CD4-positive, alpha-beta T cell (primary cell): ENCODE measurements at regions not wholly inside any gene's neighbourhood (a gene's known extent, or its start where the extent isn't known, plus 50 kb on each side); places are given as distances from the start of the nearest gene placed in this dataset.

Source experiments
- ATAC-seq: fragments of 200-7000 bp; cut with Tn5 transposase; one replicate; pipeline ENCODE4 v1.10.0; 2022; ENCODE audit warnings: mild to moderate bottlenecking; ENCODE audit not compliant: poor library complexity
- CTCF ChIA-PET: fragments of 350-600 bp; sonication (Branson Sonifier 250); formaldehyde crosslinking; loops from one replicate; lab custom pipeline; 2021; ENCODE audit warnings: antibody characterized with exemption, inconsistent platforms; lab: Charles Lee
- POLR2A ChIA-PET: fragments of 350-600 bp; sonication (Branson Sonifier 250); formaldehyde crosslinking; loops from one replicate; lab custom pipeline; 2021; ENCODE audit warnings: antibody characterized with exemption, inconsistent platforms; lab: Charles Lee
- DNase-seq, 14 experiments: peaks; one replicate each; pipeline ENCODE4 v3.0.0-alpha.2; 2013 to 2020; ENCODE audit warnings: mixed read lengths in 2 of 14
- H3K27ac ChIP-seq, 2 donors: one replicate each; pipeline versions ENCODE4 v1.5.1 to v1.7.0; 2013; ENCODE audit warnings: low read length in 2 of 2, low read depth in 1 of 2, mild to moderate bottlenecking in 1 of 2
- H3K27me3 ChIP-seq, 2 experiments: 1 replicate in 1 of 2; 2 replicates in 1 of 2; pipeline versions ENCODE4 v1.6.1 to v1.7.0; 2013; ENCODE audit warnings: low read length in 2 of 2, control low read depth in 1 of 2, mild to moderate bottlenecking in 1 of 2, moderate library complexity in 1 of 2; ENCODE audit not compliant: insufficient read depth in 2 of 2, control insufficient read depth in 1 of 2
- H3K36me3 ChIP-seq: one replicate; pipeline ENCODE4 v1.6.1; 2013; ENCODE audit warnings: low read length, control low read depth; ENCODE audit not compliant: insufficient read depth
- H3K4me1 ChIP-seq: one replicate; pipeline ENCODE4 v1.6.1; 2013; ENCODE audit warnings: low read length, control low read depth; ENCODE audit not compliant: insufficient read depth
- H3K4me3 ChIP-seq: one replicate; pipeline ENCODE4 v1.5.1; 2013; ENCODE audit warnings: mild to moderate bottlenecking, low read length, moderate library complexity
- H3K9me3 ChIP-seq, 2 experiments: 1 replicate in 1 of 2; 2 replicates in 1 of 2; pipeline versions ENCODE4 v1.6.1 to v1.7.0; 2013; ENCODE audit warnings: low read length in 2 of 2, mild to moderate bottlenecking in 2 of 2, control low read depth in 1 of 2, moderate library complexity in 1 of 2; ENCODE audit not compliant: control insufficient read depth in 1 of 2, insufficient read depth in 1 of 2
- H3K27ac Mint-ChIP-seq: one replicate; pipeline ENCODE4 v1.8.0; 2020; ENCODE audit warnings: mixed read lengths
- H3K27me3 Mint-ChIP-seq: one replicate; pipeline ENCODE4 v1.8.0; 2021; ENCODE audit warnings: mixed read lengths
- H3K36me3 Mint-ChIP-seq: one replicate; pipeline ENCODE4 v1.8.0; 2021; ENCODE audit warnings: low read depth, mixed read lengths
- H3K4me1 Mint-ChIP-seq: one replicate; pipeline ENCODE4 v1.8.0; 2021; ENCODE audit warnings: low read depth, mixed read lengths
- H3K4me3 Mint-ChIP-seq: one replicate; pipeline ENCODE4 v1.8.0; 2020; ENCODE audit warnings: mild to moderate bottlenecking, mixed read lengths
- H3K9me3 Mint-ChIP-seq: one replicate; pipeline ENCODE4 v1.8.0; 2020; ENCODE audit warnings: mixed read lengths
- intact Hi-C, 2 experiments: fragments of 100-400 bp; cut with DNase I in 1 of 2; cut with micrococcal nuclease in 1 of 2; formaldehyde crosslinking; loops; one replicate each; pipeline versions ENCODE4 v1.15.1 to v1.9.0; 2023 to 2025; cut with DNase I, micrococcal nuclease
- TF ChIP-seq, protein P1 (sequence below): fragments of 200-600 bp; IDR thresholded peaks from one replicate; pipeline ENCODE4 v1.8.0; 2022; ENCODE audit warnings: antibody characterized with exemption, mild to moderate bottlenecking

DNA sequence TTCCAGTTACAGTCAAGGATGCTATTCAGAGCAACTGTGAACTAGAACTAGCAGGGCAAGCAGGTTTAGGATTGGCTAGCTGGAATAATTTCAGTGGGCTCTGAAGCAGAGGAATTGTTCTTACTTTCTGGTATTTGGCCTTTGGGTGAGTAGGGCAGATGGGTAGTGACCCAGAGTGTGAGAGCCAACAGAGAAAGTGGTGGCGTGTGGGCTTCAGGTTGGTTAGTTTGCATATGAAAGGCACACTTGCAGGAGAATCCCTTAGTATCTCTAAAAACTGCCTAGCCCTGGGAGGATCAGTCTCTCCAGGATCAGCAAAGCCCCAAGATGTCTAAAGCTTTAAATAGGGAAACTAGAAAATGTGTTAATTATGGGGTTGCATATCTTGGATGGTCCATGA is 67.6 kb upstream of the LRRC8B start:
- intact Hi-C loops, result loop anchor here in 1 of 2 experiments (5.0 to 10.0 kb wide), 2 partner anchors 100 to 522 kb away; no protein-coding TSS in a partner anchor
- H3K27ac Mint-ChIP-seq, result no peak overlapping the region

DNA sequence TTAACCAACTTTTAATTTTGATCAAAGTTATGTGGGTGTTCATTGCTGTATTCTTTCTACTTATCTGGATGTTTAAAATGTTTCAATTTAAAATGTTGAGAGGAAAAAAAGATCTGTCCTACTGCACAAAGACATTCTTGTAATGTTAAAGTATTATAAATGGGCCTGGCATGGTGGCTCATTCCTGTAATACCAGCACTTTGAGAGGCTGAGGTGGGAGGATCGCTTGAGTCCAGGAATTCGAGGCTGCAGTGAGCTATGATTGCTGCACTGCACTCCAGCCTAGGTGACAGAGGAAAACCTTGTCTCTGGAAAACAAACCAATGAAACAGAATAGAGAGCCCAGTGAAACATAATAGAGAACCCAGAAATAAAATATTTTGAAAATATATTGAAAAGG is 65.5 kb upstream of the LRRC8B start:
- H3K27me3 Mint-ChIP-seq, result peaks cover 34% of the 10 kb centered on the region
- ChIA-PET CTCF (no interaction called here), POLR2A (interaction anchor here (1.1 kb wide), 1 partner anchor 373 kb away, joined by 3 read pairs; no protein-coding TSS in a partner anchor)
- no peak overlapping the region for H3K27ac ChIP-seq
- no peak overlapping the region for H3K27ac Mint-ChIP-seq
- H3K4me1 Mint-ChIP-seq, result peaks cover 10% of the 10 kb centered on the region
- intact Hi-C loops, result loop anchor here in 1 of 2 experiments (5.0 to 10.0 kb wide), 2 partner anchors 102 to 524 kb away; no protein-coding TSS in a partner anchor
- TF ChIP-seq, protein P1, sequence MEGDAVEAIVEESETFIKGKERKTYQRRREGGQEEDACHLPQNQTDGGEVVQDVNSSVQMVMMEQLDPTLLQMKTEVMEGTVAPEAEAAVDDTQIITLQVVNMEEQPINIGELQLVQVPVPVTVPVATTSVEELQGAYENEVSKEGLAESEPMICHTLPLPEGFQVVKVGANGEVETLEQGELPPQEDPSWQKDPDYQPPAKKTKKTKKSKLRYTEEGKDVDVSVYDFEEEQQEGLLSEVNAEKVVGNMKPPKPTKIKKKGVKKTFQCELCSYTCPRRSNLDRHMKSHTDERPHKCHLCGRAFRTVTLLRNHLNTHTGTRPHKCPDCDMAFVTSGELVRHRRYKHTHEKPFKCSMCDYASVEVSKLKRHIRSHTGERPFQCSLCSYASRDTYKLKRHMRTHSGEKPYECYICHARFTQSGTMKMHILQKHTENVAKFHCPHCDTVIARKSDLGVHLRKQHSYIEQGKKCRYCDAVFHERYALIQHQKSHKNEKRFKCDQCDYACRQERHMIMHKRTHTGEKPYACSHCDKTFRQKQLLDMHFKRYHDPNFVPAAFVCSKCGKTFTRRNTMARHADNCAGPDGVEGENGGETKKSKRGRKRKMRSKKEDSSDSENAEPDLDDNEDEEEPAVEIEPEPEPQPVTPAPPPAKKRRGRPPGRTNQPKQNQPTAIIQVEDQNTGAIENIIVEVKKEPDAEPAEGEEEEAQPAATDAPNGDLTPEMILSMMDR, result no peak
- no peaks in the 10 kb centered on the region for H3K9me3 ChIP-seq
- no peak overlapping the region for H3K4me3 Mint-ChIP-seq
- no peak overlapping the region for H3K4me3 ChIP-seq
- ATAC-seq, result no peak
- H3K9me3 Mint-ChIP-seq, result no peaks in the 10 kb centered on the region
- no peak for DNase-seq
- no peaks in the 10 kb centered on the region for H3K36me3 ChIP-seq
- peaks cover 3 to 14% of the 10 kb centered on the region in 2 experiments for H3K27me3 ChIP-seq
- H3K36me3 Mint-ChIP-seq, result no peaks in the 10 kb centered on the region
- H3K4me1 ChIP-seq, result peaks cover 3% of the 10 kb centered on the region

More for the DNA sequence above, 67.6 kb upstream of the LRRC8B start:
- Mint-ChIP-seq H3K4me3 (no peak overlapping the region), H3K9me3 (no peaks in the 10 kb centered on the region), H3K4me1 (no peaks in the 10 kb centered on the region), H3K27me3 (peaks cover 18% of the 10 kb centered on the region), H3K36me3 (no peaks in the 10 kb centered on the region)
- H3K4me1 ChIP-seq, result no peaks in the 10 kb centered on the region
- no peaks in the 10 kb centered on the region for H3K36me3 ChIP-seq
- CTCF ChIA-PET, result interaction anchor here (1.3 to 3.5 kb wide), 3 partner anchors 371 to 473 kb away, joined by 3 to 13 read pairs (median 10); no protein-coding TSS in a partner anchor
- H3K4me3 ChIP-seq, result no peak overlapping the region
- POLR2A ChIA-PET, result no interaction called here
- H3K9me3 ChIP-seq, result no peaks in the 10 kb centered on the region
- H3K27ac ChIP-seq, result no peak overlapping the region
- ATAC-seq (no peak), DNase-seq (no peak)
- TF ChIP-seq, protein P1, result no peak
- H3K27me3 ChIP-seq, result no peaks in the 10 kb centered on the region

DNA sequence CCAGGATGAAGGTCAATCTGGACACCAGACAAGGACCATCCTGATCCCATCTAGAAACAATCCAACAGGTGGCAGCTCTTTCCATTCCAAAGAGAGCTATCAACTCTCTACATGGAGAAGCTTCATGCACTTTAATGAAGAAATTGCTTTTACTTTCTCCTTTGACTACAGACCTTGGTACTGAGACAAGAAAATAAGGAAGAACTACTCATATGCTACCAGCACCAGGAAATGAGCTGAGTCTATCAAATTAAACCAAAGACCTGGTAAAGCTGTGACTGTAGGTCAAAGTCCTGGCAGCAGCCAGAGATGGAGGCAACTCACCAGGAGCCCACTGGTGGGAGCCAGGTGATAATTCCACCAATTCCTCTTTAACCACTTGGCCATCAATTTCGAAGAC is 64.3 kb upstream of the LRRC8B start:
- Histone ChIP-seq H3K27me3 (peaks cover 6 to 23% of the 10 kb centered on the region in 2 experiments), H3K27ac (no peak overlapping the region), H3K4me1 (peaks cover 6% of the 10 kb centered on the region), H3K4me3 (no peak overlapping the region), H3K9me3 (no peaks in the 10 kb centered on the region), H3K36me3 (no peaks in the 10 kb centered on the region)
- TF ChIP-seq, protein P1, result no peak
- DNase-seq (no peak), ATAC-seq (no peak)
- Mint-ChIP-seq H3K27ac (no peak overlapping the region), H3K9me3 (no peaks in the 10 kb centered on the region), H3K36me3 (no peaks in the 10 kb centered on the region), H3K4me3 (no peak overlapping the region), H3K4me1 (peaks cover 18% of the 10 kb centered on the region), H3K27me3 (peaks cover 46% of the 10 kb centered on the region)
- POLR2A ChIA-PET, result no interaction called here
- intact Hi-C loops, result no loop called here
- CTCF ChIA-PET, result no interaction called here
